CD1c-positive myeloid dendritic cell (primary cell): ENCODE measurements at regions not wholly inside any gene's neighbourhood (a gene's known extent, or its start where the extent isn't known, plus 50 kb on each side); places are given as distances from the start of the nearest gene placed in this dataset.
"Not testable (repeated sequence)": the region's sequence is repeated elsewhere in the genome, so short reads cannot be mapped to it uniquely, and the experiment has no call there.

Experiments used
- DNase-seq: peaks from one replicate; pipeline ENCODE4 v3.0.0-alpha.2; 2016; ENCODE audit errors: extremely low spot score

- no peak for DNase-seq
Measured at GRCh38 chr13:44303681-44304432, 69.8 kb upstream of the SERP2 start.

GRCh38 chr13:44304433-44304725 lies 69.2 kb upstream of the SERP2 start:
- no peak for DNase-seq

GRCh38 chr13:44305286-44305685 lies 68.3 kb upstream of the SERP2 start:
- no peak for DNase-seq

DNA sequence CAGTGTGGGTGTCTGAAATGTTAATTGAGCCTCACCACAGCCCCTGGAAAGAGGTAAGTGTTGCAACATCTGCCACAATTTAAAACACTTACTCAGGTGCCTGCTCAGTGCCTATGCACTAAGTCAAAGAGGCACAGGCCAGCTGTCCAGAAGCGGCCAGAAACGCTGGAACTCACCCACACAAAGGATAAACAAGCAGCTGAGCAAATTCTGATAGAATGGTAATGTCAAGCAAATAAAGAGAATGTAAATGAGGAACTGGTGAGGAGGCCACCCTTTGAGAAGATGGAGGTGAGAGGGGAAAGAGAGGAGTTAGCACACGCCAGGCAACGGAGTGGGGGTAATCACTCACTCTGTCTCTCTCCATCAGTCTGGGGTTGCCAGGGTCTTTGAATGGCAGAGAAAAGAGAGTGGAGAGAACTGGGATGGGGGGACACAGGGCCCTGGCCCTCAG lies 67.7 kb upstream of the SERP2 start:
- DNase-seq: no peak

DNA sequence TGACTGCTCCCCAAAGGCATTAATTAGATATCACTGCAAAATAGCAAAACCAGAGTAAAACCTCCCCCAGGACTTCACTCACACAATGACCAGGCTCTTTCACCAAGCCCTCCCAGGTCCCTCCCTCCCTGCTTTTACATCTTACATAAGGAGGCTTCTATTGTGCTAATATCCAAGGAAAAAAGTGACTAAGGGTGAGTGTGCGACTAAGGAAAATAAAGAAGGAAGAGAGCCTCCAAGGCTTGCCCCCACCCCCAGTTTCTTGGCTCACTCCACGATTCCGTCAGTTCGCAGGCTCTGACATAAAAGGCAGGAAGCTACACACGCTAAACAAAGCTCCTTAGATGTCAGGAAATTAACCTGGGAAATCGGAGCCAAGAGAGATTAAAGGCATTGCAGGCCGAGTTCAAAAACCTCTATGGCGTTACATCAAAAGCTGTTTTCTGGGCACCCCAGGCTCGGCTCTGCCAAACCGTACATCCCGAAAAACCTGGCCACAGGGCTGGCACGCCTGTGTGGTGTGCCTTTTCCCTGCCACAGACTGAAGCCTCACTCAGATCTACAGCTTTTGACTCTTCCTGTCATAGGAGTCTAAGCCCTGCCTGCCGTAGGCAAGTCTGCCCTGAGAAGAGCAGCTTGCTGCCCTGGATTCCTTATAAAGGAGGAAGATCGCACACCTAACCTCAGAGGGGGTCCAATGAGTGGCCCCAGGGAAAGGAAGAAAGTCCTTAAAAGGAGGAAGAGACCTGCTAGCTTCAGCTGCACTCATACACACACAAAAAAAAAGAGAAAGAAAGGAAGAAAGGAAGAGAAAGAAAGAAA lies 67.0 kb upstream of the SERP2 start:
- DNase-seq: peak; percentile 28

DNA sequence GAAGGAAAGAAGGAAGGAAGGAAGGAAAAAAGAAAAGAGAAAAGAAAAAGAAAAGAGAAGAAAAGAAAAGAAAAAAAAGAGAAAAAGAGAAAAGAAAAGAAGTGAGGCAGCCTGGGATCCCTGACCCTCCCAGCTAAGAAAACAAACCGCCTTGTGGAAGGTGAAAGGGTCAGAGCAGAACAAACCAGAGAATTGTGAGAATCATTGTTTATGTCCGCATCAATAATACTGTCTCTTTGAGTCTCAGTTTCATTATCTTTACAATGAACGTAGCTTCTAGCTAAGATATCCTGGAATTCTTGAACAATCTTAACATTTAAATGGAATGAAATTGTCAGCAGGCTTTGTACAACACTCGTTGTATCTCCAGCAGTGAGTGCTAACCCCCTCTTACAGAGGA lies 66.4 kb upstream of the SERP2 start:
- DNase-seq: no peak

DNA sequence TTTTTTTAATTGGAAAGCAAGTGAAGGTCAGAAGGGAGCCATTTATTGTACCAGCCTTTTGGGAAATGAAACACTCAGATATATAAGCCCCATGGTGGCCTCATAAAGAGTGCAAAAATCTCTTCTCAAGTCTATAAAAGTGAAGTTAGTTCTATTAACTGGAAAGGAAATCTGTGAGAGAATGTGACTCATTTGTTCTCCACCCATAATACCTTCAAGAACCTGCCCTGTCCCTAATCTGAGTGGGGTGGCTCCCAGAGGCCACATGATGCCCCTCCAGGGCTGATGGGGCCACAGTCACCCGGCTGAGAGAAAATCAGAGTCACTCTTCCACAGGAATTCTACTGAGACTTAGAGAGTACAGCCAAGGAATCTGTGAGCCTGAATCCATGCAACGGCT lies 65.8 kb upstream of the SERP2 start:
- DNase-seq: no peak

DNA sequence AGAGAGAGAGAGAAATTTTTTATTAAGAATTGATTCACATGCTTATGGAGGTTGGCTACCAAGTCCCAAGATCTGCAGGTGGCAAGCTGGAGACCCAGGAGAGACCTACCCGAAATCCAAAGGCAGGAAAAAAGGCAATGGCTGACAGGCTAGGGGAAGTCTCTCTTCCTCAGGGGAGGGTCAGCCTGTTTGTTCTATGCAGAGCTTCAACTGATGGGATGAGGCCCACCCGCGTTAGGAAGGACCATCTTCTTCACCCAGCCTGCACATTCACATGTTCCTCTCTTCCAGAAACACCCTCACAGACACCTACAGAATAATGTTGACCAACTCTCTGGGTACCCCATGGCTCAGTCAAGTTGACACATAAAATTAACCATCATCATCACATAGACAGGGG lies 65.3 kb upstream of the SERP2 start:
- DNase-seq: no peak

DNA sequence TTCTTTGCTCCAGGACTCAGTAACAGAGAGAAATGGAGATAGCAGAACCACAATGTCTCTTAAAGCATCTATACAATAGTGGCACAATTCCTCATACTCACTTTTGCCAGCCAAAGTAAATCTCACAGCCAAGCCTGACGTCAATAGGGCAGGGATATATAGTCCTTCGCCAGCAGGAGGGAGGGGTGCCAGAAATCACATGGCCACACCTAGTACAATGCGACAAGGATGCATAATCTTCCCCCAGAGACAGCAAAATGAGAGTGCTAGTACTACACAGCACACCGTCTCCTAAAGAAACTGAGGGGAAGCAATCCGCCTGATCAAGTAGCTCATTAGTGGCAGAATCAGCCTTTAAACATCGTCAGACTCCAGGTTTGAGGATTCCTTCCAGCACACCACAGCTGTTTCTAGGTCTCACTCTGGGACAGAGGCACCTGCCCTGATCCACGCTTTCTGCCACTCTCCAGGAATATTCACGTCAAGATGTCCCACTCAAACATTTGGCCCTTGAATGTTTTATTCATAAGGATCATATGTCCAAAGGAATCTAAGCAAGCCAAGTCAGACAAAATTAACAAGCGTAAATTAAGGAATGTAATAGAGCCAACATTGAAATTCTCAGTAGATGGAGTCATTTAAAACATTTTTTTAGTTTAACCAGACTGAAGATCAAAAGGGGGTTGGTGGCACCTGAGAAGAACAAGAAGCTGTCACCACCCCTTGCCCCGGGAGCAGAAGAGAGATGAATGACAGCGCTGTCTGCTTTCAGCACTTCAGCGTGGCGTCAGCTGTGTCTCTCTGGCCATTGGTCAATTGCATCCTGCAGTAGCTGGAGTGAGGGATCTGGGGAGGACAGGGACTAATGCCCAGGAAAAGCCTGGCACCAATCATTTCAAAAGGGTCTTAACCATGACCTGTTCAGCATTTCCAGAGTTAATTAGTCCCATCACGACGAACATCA lies 63.5 kb upstream of the SERP2 start:
- no peak for DNase-seq

- no peak for DNase-seq
Measured at GRCh38 chr13:44311011-44311780, 62.4 kb upstream of the SERP2 start.

DNA sequence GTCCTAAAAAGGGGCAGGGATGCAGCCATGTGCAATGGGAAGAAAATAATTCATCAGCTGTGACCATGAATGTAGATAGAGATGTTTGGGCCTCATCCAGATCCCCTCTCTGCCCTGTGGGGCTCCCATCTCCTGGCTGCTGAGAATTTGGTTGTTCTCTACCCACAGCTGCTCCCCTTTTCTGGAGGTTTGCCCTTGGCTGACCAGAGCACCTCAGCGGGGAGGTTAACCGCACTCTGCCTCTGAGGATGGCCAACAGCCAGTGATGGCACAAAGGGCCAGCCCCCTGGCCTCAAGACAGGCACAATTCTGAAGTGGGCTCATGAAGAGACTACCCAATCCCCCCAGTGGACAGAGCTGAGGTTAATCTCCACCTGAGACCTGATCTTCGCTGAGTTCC lies 61.5 kb upstream of the SERP2 start:
- DNase-seq: no peak

- DNase-seq: no peak
Measured at GRCh38 chr13:44312834-44313551, 60.6 kb upstream of the SERP2 start.

DNA sequence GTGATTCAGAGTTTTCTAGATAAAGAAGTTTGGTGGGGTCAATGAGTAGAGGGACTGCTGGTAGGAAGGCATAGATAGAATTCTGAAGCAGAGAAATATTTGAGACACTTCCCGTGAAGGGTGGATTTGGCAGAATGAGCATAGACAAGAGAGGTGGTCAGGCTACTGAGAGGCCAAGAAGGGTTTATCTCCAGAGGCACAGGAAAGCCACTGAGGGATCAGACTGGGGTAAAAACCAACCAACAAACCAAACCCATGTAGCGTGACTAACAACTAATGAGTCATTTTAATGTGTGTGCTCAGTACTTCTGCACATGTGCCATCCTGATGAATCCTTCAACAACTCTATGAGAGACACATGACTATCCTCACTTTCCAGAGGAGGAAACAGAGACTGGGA lies 60.0 kb upstream of the SERP2 start:
- DNase-seq: peak; percentile 8

DNA sequence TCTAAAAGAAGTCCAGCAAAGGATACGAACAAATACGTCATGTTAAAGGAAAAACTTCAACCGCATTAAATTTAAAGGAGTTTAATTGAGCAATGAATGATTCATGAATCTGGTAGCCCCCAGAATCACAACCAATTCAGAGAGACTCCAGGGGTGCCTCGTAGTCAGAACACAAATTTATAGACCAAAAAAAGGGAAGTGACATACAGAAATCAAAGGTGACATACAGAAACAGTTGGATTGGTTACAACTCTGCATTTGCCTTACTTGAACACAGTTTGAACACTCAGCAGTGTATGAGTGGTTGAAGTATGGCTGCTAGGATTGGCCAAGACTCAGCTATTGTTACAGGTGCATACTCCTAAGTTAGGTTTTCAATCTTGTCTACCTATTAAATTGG lies 59.5 kb upstream of the SERP2 start:
- not testable (repeated sequence) for DNase-seq

DNA sequence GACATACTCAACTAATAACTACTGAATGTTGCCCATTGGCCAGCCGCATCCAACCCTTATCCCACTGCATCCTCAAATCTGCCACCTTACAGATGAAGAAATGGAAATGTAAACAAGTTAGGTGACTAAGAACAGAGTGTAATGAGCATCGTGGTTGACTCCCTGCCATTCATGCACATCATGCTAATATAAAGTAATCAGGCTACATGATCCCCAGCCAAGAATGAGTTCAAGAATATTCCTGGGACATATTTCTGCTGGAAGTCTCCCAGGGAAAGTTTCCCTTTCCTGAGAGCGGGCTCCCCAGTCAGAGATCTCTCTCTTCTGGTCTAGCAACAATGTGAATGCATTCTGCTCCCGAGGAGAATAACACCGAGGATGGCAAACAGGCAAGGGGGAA lies 55.9 kb upstream of the SERP2 start:
- DNase-seq: no peak

DNA sequence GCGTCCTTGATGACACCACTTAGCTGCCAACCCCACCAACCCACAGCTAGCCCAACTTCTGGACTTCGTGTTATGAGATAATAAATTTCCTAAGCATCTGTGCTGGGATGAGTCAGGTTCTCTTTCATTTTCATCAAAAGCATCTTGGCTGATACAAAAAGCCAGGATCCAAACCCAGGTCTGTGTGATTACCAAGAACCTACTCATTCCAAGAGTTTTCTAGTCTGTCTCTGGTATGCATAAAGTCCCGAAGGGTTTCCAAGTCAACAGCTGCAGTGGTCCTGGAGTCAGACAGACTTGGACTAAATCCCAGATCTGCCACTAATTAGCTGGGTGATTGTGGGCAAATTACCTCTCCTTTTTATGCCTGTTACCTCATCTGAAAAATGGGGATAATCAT lies 55.5 kb upstream of the SERP2 start:
- DNase-seq: no peak

DNA sequence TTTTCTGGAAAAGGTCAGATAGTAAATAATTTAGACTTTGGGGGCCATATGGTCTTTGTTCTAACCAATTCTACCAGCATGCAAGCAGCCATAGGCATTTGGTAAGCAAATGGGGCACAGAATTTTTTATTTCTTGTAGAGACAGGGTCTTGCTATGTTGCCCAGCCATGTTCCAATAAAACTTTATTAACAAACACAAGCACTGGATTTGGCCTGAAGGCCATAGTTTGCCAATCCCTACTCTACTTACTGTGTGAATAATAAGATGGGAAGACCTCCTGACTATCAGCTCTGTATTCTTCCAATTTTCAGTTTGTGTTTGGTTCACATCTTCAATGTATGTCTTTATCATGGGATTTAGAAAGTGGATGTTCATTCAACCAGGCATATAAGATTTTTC lies 53.0 kb upstream of the SERP2 start:
- no peak for DNase-seq

- DNase-seq: no peak
Measured at GRCh38 chr13:44321961-44322360, 51.7 kb upstream of the SERP2 start.

DNA sequence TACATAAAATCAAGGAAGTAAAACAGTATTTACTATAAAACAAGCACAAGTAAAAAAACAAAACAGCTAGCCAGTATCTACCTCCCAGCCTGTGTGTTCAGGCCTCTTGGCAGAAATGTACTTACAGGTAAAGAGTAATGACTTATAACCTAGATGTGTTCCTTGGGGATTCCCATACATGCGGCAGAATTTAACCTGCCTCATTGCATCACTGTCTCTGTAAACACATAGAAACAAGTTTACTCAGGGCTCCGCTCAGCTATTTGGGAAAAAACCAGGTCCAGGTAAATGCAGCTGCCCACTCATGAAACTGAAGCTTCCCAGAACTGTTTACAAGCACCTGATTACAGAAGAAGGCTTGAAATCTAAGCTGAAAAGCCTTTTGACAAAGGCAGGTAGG lies 50.7 kb upstream of the SERP2 start:
- DNase-seq: no peak

DNA sequence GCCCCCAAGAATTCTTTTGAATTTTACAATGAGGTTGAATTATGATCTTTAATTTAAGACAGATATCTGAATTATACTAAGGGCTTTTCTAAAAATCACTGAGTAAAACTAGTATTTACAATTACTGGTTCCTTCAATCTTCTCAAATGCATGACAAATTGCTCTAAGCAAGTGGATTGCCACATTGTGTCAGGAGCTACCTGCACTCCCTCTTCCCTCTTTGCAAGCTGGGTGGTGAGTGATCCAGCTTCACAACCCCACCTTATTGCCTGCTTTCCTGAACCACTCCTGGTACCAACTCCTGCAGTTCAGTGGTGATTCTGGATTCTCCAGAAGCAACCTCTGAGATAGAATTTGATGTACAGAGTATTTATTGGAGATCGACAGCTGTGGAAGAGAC lies 49.9 kb upstream of the SERP2 start:
- no peak for DNase-seq
